DOHH2 (cell line): ENCODE measurements at regions not wholly inside any gene's neighbourhood (a gene's known extent, or its start where the extent isn't known, plus 50 kb on each side); places are given as distances from the start of the nearest gene placed in this dataset.
A peak's percentile ranks its signal among the peaks of the same experiment; 100 is the strongest.

Source experiments
- H3F3A ChIP-seq: fragments of 200-600 bp; sonication (generic), shearing (Covaris generic); 2 replicates; pipeline ENCODE4 v1.6.0; 2016; ENCODE audit warnings: antibody characterized with exemption, mild to moderate bottlenecking; ENCODE audit not compliant: control insufficient read depth, insufficient read depth
- H3K27ac ChIP-seq: fragments of 200-600 bp; sonication (generic); 2 replicates; pipeline ENCODE4 v1.5.1; 2014; ENCODE audit warnings: low read depth, mild to moderate bottlenecking, low read length, moderate library complexity
- H3K27me3 ChIP-seq: fragments of 200-600 bp; sonication (generic); 2 replicates; pipeline ENCODE4 v1.6.1; 2014; ENCODE audit warnings: mild to moderate bottlenecking, low read length, mixed read lengths; ENCODE audit not compliant: control insufficient read depth
- H3K36me3 ChIP-seq: fragments of 200-600 bp; sonication (generic); 2 replicates; pipeline ENCODE4 v1.6.1; 2014; ENCODE audit warnings: mild to moderate bottlenecking, low read length, moderate library complexity, mixed read lengths; ENCODE audit not compliant: control insufficient read depth
- H3K4me1 ChIP-seq: fragments of 200-600 bp; sonication (generic); 2 replicates; pipeline ENCODE4 v1.6.1; 2014; ENCODE audit warnings: mild to moderate bottlenecking, low read length, mixed read lengths; ENCODE audit not compliant: control insufficient read depth
- H3K4me2 ChIP-seq: fragments of 200-600 bp; sonication (generic); 2 replicates; pipeline ENCODE4 v1.6.0; 2014; ENCODE audit warnings: mild to moderate bottlenecking, low read length, moderate library complexity
- H3K4me3 ChIP-seq: fragments of 200-600 bp; sonication (generic); 2 replicates; pipeline ENCODE4 v1.5.1; 2014; ENCODE audit warnings: mild to moderate bottlenecking, low read length, mixed read lengths
- H3K79me2 ChIP-seq: fragments of 200-600 bp; sonication (generic); 2 replicates; pipeline ENCODE4 v1.6.1; 2014; ENCODE audit warnings: mild to moderate bottlenecking, low read length, mixed read lengths; ENCODE audit not compliant: control insufficient read depth
- H3K9me2 ChIP-seq: fragments of 200-600 bp; sonication (generic); replicated peaks from 2 replicates; pipeline ENCODE4 v1.6.1; 2014; ENCODE audit warnings: mild to moderate bottlenecking, low read length, mixed read lengths; ENCODE audit not compliant: control insufficient read depth
- H3K9me3 ChIP-seq: fragments of 200-600 bp; sonication (generic); 2 replicates; pipeline ENCODE4 v1.6.1; 2014; ENCODE audit warnings: antibody characterized with exemption, low read length, mixed read lengths; ENCODE audit not compliant: control insufficient read depth, insufficient read depth
- H4K20me1 ChIP-seq: fragments of 200-600 bp; sonication (generic); 2 replicates; pipeline ENCODE4 v1.6.0; 2014; ENCODE audit warnings: low read depth, mild to moderate bottlenecking, antibody characterized with exemption, low read length, moderate library complexity; ENCODE audit not compliant: control insufficient read depth, insufficient read depth
- CTCF ChIP-seq: fragments of 200-600 bp; sonication (generic); IDR thresholded peaks from one replicate; pipeline ENCODE4 v1.5.1; 2014; ENCODE audit warnings: antibody characterized with exemption, mild to moderate bottlenecking, low read depth, low read length; ENCODE audit not compliant: poor library complexity, severe bottlenecking
- EZH2phosphoT487 ChIP-seq: fragments of 200-600 bp; sonication (generic); IDR thresholded peaks from 2 replicates; pipeline ENCODE4 v1.6.1; 2017; ENCODE audit warnings: borderline replicate concordance, mild to moderate bottlenecking, antibody characterized with exemption, low read length, moderate library complexity, mixed read lengths

GRCh38 chr1:31497601-31498000, 78.7 kb upstream of the TINAGL1 start:
- Histone ChIP-seq H3K79me2 (no peaks in the 10 kb centered on the region), H3K36me3 (no peaks in the 10 kb centered on the region), H3K9me3 (no peaks in the 10 kb centered on the region), H3K27me3 (no peaks in the 10 kb centered on the region), H3K4me1 (peaks cover 18% of the 10 kb centered on the region), H3K4me3 (no peak overlapping the region), H3K4me2 (no peak overlapping the region), H3F3A (peaks cover 9% of the 10 kb centered on the region; the same call in 1 of the 2 replicates), H4K20me1 (no peaks in the 10 kb centered on the region), H3K9me2 (no peaks in the 10 kb centered on the region), H3K27ac (no peak overlapping the region)
- TF ChIP-seq EZH2phosphoT487, result no peak
- no peak for TF ChIP-seq CTCF

- H4K20me1 ChIP-seq, result no peaks in the 10 kb centered on the region
- H3K4me2 ChIP-seq, result no peak overlapping the region
- H3K27ac ChIP-seq, result no peak overlapping the region
- H3K4me3 ChIP-seq, result no peak overlapping the region
- H3K36me3 ChIP-seq, result no peaks in the 10 kb centered on the region
- H3K27me3 ChIP-seq, result no peaks in the 10 kb centered on the region
- peaks cover 5% of the 10 kb centered on the region; the same call in 1 of the 2 replicates for H3F3A ChIP-seq
- no peaks in the 10 kb centered on the region for H3K79me2 ChIP-seq
- TF ChIP-seq EZH2phosphoT487 (no peak), CTCF (no peak)
- H3K9me3 ChIP-seq, result no peaks in the 10 kb centered on the region
- H3K9me2 ChIP-seq, result no peaks in the 10 kb centered on the region
- peaks cover 10% of the 10 kb centered on the region for H3K4me1 ChIP-seq
Observed at GRCh38 chr1:31498376-31499040, 77.8 kb upstream of the TINAGL1 start.

GRCh38 chr1:31501505-31501904, 74.8 kb upstream of the TINAGL1 start:
- TF ChIP-seq CTCF (peak; percentile 37), EZH2phosphoT487 (no peak)
- H3K79me2 ChIP-seq, result no peaks in the 10 kb centered on the region
- peaks cover 15% of the 10 kb centered on the region for H3K4me1 ChIP-seq
- H3K36me3 ChIP-seq, result no peaks in the 10 kb centered on the region
- no peaks in the 10 kb centered on the region for H3K9me2 ChIP-seq
- H3K27ac ChIP-seq, result no peak overlapping the region
- H3K4me2 ChIP-seq, result no peak overlapping the region
- no peak overlapping the region for H3K4me3 ChIP-seq
- no peaks in the 10 kb centered on the region for H3F3A ChIP-seq
- no peaks in the 10 kb centered on the region for H4K20me1 ChIP-seq
- H3K27me3 ChIP-seq, result no peaks in the 10 kb centered on the region
- no peaks in the 10 kb centered on the region for H3K9me3 ChIP-seq
